GM12878 (cell line): ENCODE measurements at regions not wholly inside any gene's neighbourhood (a gene's known extent, or its start where the extent isn't known, plus 50 kb on each side); places are given as distances from the start of the nearest gene placed in this dataset.

Experiments used
- CEBPB ChIP-seq, 2 experiments: fragments of 150-350 bp in 1 of 2; IDR thresholded peaks; 2 replicates each; pipeline ENCODE4 v1.6.1; 2012 to 2014; ENCODE audit warnings: low read depth in 2 of 2, low read length in 2 of 2, borderline replicate concordance in 1 of 2, inconsistent platforms in 1 of 2
- NR2C2 ChIP-seq: IDR thresholded peaks from 2 replicates; pipeline ENCODE4 v1.6.1; 2011; ENCODE audit warnings: borderline replicate concordance, low read depth; ENCODE audit not compliant: control insufficient read depth, insufficient read length
- SMAD1 ChIP-seq: fragments of 450-650 bp; IDR thresholded peaks from 2 replicates; pipeline ENCODE4 v1.6.1; 2018; ENCODE audit warnings: mild to moderate bottlenecking, low read depth; ENCODE audit not compliant: partially characterized antibody
- ZNF274 ChIP-seq: IDR thresholded peaks from one replicate; pipeline ENCODE4 v1.8.0; 2011; ENCODE audit not compliant: insufficient read length, insufficient read depth
- TF ChIP-seq, protein P1 (sequence below): fragments of 450-650 bp; conservative IDR thresholded peaks from 2 replicates; pipeline ENCODE4 v1.6.1; 2017; ENCODE audit warnings: mild to moderate bottlenecking, moderate library complexity
- TF ChIP-seq, protein P2 (sequence below), 3 experiments: IDR thresholded peaks in 2 of 3; conservative IDR thresholded peaks in 1 of 3; 2 replicates each; pipeline ENCODE4 v1.5.1; 2011; ENCODE audit warnings: low read depth in 3 of 3, low read length in 3 of 3, mild to moderate bottlenecking in 3 of 3, control low read depth in 2 of 3, moderate library complexity in 2 of 3, inconsistent platforms in 1 of 3, mixed read lengths in 1 of 3; ENCODE audit not compliant: control insufficient read depth in 2 of 3, insufficient read depth in 1 of 3; ENCODE audit errors: extremely low read depth in 1 of 3

GRCh38 chr12:116358893-116359761, 81.6 kb upstream of the MED13L start:
- TF ChIP-seq NR2C2 (no peak), SMAD1 (no peak), CEBPB (IDR thresholded peaks at IDR 0.05; ENCODE audit: borderline replicate concordance in 1 of 2, low read depth in 2 of 2, low read length in 2 of 2) (no peak), ZNF274 (no peak)
- TF ChIP-seq, protein P1, sequence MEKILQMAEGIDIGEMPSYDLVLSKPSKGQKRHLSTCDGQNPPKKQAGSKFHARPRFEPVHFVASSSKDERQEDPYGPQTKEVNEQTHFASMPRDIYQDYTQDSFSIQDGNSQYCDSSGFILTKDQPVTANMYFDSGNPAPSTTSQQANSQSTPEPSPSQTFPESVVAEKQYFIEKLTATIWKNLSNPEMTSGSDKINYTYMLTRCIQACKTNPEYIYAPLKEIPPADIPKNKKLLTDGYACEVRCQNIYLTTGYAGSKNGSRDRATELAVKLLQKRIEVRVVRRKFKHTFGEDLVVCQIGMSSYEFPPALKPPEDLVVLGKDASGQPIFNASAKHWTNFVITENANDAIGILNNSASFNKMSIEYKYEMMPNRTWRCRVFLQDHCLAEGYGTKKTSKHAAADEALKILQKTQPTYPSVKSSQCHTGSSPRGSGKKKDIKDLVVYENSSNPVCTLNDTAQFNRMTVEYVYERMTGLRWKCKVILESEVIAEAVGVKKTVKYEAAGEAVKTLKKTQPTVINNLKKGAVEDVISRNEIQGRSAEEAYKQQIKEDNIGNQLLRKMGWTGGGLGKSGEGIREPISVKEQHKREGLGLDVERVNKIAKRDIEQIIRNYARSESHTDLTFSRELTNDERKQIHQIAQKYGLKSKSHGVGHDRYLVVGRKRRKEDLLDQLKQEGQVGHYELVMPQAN, result no peak
- TF ChIP-seq, protein P2, sequence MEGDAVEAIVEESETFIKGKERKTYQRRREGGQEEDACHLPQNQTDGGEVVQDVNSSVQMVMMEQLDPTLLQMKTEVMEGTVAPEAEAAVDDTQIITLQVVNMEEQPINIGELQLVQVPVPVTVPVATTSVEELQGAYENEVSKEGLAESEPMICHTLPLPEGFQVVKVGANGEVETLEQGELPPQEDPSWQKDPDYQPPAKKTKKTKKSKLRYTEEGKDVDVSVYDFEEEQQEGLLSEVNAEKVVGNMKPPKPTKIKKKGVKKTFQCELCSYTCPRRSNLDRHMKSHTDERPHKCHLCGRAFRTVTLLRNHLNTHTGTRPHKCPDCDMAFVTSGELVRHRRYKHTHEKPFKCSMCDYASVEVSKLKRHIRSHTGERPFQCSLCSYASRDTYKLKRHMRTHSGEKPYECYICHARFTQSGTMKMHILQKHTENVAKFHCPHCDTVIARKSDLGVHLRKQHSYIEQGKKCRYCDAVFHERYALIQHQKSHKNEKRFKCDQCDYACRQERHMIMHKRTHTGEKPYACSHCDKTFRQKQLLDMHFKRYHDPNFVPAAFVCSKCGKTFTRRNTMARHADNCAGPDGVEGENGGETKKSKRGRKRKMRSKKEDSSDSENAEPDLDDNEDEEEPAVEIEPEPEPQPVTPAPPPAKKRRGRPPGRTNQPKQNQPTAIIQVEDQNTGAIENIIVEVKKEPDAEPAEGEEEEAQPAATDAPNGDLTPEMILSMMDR (IDR thresholded peaks at IDR 0.05 in 2 of 3, conservative IDR thresholded peaks at IDR 0.05 in 1 of 3; ENCODE audit: control insufficient read depth in 2 of 3, extremely low read depth in 1 of 3, insufficient read depth in 1 of 3, low read depth in 3 of 3, low read length in 3 of 3), result no peak
